ENCODE measurements at regions not wholly inside any gene's neighbourhood (a gene's known extent, or its start where the extent isn't known, plus 50 kb on each side); places are given as distances from the start of the nearest gene placed in this dataset.

DNA sequence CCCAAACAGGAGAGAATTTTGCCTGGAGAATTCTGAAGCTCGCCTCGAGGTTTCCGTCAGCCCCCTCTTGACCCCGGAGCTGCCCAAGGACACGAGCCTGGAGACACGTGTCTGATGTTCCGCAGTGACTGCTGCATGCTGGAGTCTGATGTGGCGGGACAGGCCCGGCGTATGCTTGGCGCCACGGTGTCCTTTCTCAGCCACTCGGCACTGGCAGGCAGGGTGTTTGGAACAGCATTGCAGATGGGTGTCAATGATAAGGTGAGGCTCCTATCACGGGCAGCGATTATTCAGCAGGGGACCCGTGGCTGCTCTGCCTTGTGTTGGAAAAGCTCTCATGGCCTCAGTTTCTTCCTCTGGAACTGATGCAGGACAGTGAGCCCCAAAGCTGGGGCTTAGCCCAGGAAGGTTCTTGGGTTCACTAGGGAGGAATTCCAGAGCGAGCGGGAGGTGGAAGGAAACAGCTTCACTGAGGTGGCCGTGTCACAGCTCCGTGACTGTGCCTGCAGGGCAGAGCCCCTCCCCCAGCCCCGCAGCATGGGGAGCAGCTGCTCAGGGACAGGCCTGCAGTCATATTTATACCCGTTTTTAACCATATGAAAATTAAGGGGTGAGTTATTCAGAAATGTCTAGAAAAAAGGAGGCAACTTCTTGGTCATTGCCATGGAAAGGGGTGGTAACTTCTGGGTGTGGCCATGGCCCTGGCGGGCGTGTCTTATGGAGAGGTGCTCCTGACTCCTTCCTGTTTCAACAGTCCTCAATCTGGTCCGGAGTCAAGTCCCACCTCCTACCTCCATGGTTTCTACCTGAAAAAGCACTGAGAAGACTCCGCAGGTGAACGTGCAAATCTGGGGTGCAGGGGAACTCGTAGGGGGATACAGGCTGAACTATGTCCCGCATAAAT lies 123.4 kb downstream of the SIK1 start (continued):
- TF ChIP-seq, protein P1, sequence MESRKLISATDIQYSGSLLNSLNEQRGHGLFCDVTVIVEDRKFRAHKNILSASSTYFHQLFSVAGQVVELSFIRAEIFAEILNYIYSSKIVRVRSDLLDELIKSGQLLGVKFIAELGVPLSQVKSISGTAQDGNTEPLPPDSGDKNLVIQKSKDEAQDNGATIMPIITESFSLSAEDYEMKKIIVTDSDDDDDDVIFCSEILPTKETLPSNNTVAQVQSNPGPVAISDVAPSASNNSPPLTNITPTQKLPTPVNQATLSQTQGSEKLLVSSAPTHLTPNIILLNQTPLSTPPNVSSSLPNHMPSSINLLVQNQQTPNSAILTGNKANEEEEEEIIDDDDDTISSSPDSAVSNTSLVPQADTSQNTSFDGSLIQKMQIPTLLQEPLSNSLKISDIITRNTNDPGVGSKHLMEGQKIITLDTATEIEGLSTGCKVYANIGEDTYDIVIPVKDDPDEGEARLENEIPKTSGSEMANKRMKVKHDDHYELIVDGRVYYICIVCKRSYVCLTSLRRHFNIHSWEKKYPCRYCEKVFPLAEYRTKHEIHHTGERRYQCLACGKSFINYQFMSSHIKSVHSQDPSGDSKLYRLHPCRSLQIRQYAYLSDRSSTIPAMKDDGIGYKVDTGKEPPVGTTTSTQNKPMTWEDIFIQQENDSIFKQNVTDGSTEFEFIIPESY (IDR thresholded peaks at IDR 0.05; ENCODE audit: borderline replicate concordance, low read depth), result no peak
- TF ChIP-seq RAD21 (IDR thresholded peaks at IDR 0.05; ENCODE audit: low read length) (no peak), FOXM1 (IDR thresholded peaks at IDR 0.05; ENCODE audit: low read depth) (no peak), FOXJ3 (CRISPR knock-in tag; IDR thresholded peaks at IDR 0.05) (no peak), TAF1 (IDR thresholded peaks at IDR 0.05; ENCODE audit: borderline replicate concordance, low read depth, low read length) (no peak)

DNA sequence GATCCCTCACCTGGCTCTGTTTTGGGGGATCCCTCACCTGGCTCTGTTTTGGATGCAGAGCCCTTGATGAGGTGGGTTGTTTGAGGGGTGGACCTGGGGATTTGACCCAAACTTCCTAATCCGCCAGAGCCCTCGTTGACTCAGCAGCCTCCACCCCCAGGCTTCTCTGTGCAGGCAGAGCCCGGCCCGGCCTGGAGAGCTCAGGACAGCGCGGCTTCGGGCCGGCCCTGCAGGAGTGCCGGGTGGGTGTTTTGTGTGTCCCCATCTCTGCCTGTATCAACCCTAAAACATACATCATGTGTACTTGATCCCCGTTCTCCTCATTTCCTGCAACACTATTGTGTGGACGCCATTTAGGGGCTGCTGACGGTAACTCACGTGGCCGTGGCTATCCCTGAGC lies 124.2 kb downstream of the SIK1 start:
- no peaks in the 10 kb centered on the region for H4K20me1 ChIP-seq (ENCODE audit: insufficient read depth)
- H3K36me3 ChIP-seq (replicated peaks in 1 of 2; ENCODE audit: control insufficient read depth in 1 of 2, insufficient read depth in 2 of 2, low read length in 1 of 2), result no peaks in the 10 kb centered on the region
- H3K4me3 ChIP-seq (ENCODE audit: low read depth in 2 of 2, low read length in 1 of 2), result no peak overlapping the region
- no peak overlapping the region for H2AFZ ChIP-seq (ENCODE audit: low read depth)
- H3K27ac ChIP-seq (ENCODE audit: low read depth in 2 of 2, low read length in 1 of 2), result no peak overlapping the region
- 75% methylated on average over 11 of the region's 14 CpGs for WGBS (ENCODE audit: low lambda C conversion rate)
- TF ChIP-seq, protein P2, sequence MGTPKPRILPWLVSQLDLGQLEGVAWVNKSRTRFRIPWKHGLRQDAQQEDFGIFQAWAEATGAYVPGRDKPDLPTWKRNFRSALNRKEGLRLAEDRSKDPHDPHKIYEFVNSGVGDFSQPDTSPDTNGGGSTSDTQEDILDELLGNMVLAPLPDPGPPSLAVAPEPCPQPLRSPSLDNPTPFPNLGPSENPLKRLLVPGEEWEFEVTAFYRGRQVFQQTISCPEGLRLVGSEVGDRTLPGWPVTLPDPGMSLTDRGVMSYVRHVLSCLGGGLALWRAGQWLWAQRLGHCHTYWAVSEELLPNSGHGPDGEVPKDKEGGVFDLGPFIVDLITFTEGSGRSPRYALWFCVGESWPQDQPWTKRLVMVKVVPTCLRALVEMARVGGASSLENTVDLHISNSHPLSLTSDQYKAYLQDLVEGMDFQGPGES (IDR thresholded peaks at IDR 0.05; ENCODE audit: low read depth, low read length), result no peak
- no peak for TF ChIP-seq GABPA (IDR thresholded peaks at IDR 0.05; ENCODE audit: low read depth)
- no peak for TF ChIP-seq FOXM1 (IDR thresholded peaks at IDR 0.05; ENCODE audit: low read depth)
- TF ChIP-seq MXI1 (IDR thresholded peaks at IDR 0.05; ENCODE audit: low read depth, low read length), result no peak
- TF ChIP-seq JUND (IDR thresholded peaks at IDR 0.05), result no peak
- TF ChIP-seq TAF1 (IDR thresholded peaks at IDR 0.05; ENCODE audit: borderline replicate concordance, low read depth, low read length), result no peak
- no peaks in the 10 kb centered on the region for H3F3A ChIP-seq (replicated peaks; ENCODE audit: insufficient read depth)
- H3K9ac ChIP-seq, result no peak overlapping the region
- no peaks in the 10 kb centered on the region for H3K9me2 ChIP-seq
- H3K9me3 ChIP-seq, result no peaks in the 10 kb centered on the region
- ChIA-PET CTCF (no interaction called here), POLR2A (no interaction called here)
- H3K4me1 ChIP-seq (ENCODE audit: control insufficient read depth in 1 of 2, insufficient read depth in 2 of 2, low read depth in 1 of 2, low read length in 1 of 2), result peaks cover 0 to 21% of the 10 kb centered on the region in 2 experiments; a peak in 1 of 4 replicates
- no peaks in the 10 kb centered on the region for H3K79me2 ChIP-seq (ENCODE audit: insufficient read depth)
- no peak overlapping the region for H3K4me2 ChIP-seq
- H3K27me3 ChIP-seq (ENCODE audit: insufficient read depth), result no peaks in the 10 kb centered on the region
- no peak for DNase-seq

DNA sequence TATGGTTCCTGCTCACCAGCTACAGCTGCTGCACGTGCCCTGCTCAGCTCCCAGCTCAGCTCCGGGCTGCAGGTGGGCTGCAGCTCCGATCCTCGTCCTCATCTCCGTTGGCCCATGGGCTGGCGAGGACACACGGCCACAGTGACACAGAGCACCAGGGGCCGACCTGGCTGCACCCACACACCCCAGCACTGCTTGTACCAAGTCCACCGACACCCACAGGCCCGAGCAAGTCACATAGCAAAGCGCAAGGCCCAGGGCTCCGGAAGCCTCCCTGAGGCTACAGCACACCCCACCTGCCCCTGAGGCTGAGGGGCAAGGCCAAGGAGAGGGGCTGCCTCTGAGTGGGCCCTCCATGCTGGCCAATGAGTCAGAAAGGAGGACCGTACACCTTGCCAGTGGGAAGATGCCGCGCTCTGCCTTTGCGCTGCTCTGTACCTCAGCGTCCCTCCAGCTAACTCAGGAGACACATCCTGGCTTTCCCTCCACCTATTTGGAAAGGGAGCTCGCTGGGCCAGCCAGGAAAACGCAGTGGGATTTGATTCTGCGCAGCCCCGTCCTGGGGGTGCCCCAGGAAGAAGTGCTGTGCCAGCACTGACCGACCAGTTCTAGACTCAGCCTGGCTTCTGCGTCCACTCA lies 124.8 kb downstream of the SIK1 start:
- H3K9ac ChIP-seq, result no peak overlapping the region
- H3K4me1 ChIP-seq (ENCODE audit: control insufficient read depth in 1 of 2, insufficient read depth in 2 of 2, low read depth in 1 of 2, low read length in 1 of 2), result peaks cover 0 to 19% of the 10 kb centered on the region in 2 experiments; a peak in 1 of 4 replicates
- ChIA-PET CTCF (interaction anchor here (1.7 kb wide), 1 partner anchor 13 kb away, joined by 6 read pairs; no protein-coding TSS in a partner anchor), POLR2A (no interaction called here)
- TF ChIP-seq SMC3 (IDR thresholded peaks at IDR 0.05; ENCODE audit: low read depth, low read length), result no peak
- no peak for TF ChIP-seq TEAD4 (IDR thresholded peaks at IDR 0.05; ENCODE audit: borderline replicate concordance, insufficient read depth)
- TF ChIP-seq, protein P3, sequence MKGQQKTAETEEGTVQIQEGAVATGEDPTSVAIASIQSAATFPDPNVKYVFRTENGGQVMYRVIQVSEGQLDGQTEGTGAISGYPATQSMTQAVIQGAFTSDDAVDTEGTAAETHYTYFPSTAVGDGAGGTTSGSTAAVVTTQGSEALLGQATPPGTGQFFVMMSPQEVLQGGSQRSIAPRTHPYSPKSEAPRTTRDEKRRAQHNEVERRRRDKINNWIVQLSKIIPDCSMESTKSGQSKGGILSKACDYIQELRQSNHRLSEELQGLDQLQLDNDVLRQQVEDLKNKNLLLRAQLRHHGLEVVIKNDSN (IDR thresholded peaks at IDR 0.05; ENCODE audit: borderline replicate concordance, low read depth), result no peak
- no peak for TF ChIP-seq YY1 (IDR thresholded peaks at IDR 0.05; ENCODE audit: low read depth)
- no peak for TF ChIP-seq FOSL2 (IDR thresholded peaks at IDR 0.05; ENCODE audit: borderline replicate concordance, low read depth)
- TF ChIP-seq GABPA (IDR thresholded peaks at IDR 0.05; ENCODE audit: low read depth), result no peak
- no peak for TF ChIP-seq RAD21 (IDR thresholded peaks at IDR 0.05; ENCODE audit: low read length)
- TF ChIP-seq, protein P4, sequence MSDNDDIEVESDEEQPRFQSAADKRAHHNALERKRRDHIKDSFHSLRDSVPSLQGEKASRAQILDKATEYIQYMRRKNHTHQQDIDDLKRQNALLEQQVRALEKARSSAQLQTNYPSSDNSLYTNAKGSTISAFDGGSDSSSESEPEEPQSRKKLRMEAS (IDR thresholded peaks at IDR 0.05; ENCODE audit: low read depth), result no peak
- no peak for TF ChIP-seq EZH2phosphoT487 (IDR thresholded peaks at IDR 0.05; ENCODE audit: borderline replicate concordance, low read depth)
- H3K9me2 ChIP-seq, result no peaks in the 10 kb centered on the region
- 40% methylated on average over 2 of the region's 23 CpGs for WGBS (ENCODE audit: low lambda C conversion rate)
- H3K27ac ChIP-seq (ENCODE audit: low read depth in 2 of 2, low read length in 1 of 2), result no peak overlapping the region
- H3K79me2 ChIP-seq (ENCODE audit: insufficient read depth), result no peaks in the 10 kb centered on the region
- no peaks in the 10 kb centered on the region for H3K9me3 ChIP-seq
- DNase-seq, result no peak
- H2AFZ ChIP-seq (ENCODE audit: low read depth), result no peak overlapping the region
- no peaks in the 10 kb centered on the region for H3K36me3 ChIP-seq (replicated peaks in 1 of 2; ENCODE audit: control insufficient read depth in 1 of 2, insufficient read depth in 2 of 2, low read length in 1 of 2)
- no peak overlapping the region for H3K4me2 ChIP-seq
- H3F3A ChIP-seq (replicated peaks; ENCODE audit: insufficient read depth), result no peaks in the 10 kb centered on the region
- H4K20me1 ChIP-seq (ENCODE audit: insufficient read depth), result no peaks in the 10 kb centered on the region
- H3K27me3 ChIP-seq (ENCODE audit: insufficient read depth), result no peaks in the 10 kb centered on the region
- H3K4me3 ChIP-seq (ENCODE audit: low read depth in 2 of 2, low read length in 1 of 2), result no peak overlapping the region

Measured in SK-N-SH (cell line).